T1000 (cell line): ENCODE measurements at regions not wholly inside any gene's neighbourhood (a gene's known extent, or its start where the extent isn't known, plus 50 kb on each side); places are given as distances from the start of the nearest gene placed in this dataset.

Experiments used
- DNase-seq: peaks from one replicate; lab custom pipeline; 2025; ENCODE audit warnings: mixed read lengths; lab: John Stamatoyannopoulos, UW

DNA sequence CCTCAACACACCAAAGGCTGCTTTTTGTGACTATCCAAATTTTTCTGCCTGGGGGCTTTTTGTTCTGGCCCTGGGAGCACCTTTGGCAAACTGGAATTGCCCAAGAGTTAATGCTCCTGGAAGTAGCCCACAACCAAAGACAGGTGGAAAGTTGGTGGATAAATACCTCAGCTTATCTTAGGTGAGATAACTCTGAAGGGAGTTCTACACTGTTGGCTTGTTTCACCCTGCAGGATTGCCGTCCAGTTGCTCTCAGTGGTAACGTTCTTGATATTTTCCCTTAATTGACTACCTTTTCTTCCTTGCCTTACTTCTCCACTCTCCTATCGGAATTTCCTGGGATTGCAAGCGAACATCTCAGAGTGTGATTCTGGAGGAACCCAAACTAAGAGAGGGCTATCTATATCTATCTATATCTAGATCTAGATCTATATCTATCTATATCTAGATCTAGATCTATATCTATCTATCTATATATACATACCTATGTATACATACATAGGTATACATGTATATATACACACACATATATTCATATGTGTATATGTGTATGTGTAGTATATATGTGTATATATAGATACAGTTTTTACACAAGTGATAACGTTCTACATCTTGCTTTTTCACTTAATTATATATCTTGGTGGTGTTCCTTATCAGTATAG lies 82.6 kb upstream of the DHX15 start:
- DNase-seq = no peak

GRCh38 chr4:24668956-24669355 lies 84.6 kb upstream of the DHX15 start:
- DNase-seq = no peak

GRCh38 chr4:24669751-24670150 lies 85.4 kb upstream of the DHX15 start:
- no peak for DNase-seq

- no peak for DNase-seq
Observed at GRCh38 chr4:24671849-24672248, 87.5 kb upstream of the DHX15 start.

- no peak for DNase-seq
Observed at GRCh38 chr4:24672880-24673279, 88.5 kb upstream of the DHX15 start.

- no peak for DNase-seq
Observed at GRCh38 chr4:24674279-24674678, 89.9 kb upstream of the DHX15 start.

DNA sequence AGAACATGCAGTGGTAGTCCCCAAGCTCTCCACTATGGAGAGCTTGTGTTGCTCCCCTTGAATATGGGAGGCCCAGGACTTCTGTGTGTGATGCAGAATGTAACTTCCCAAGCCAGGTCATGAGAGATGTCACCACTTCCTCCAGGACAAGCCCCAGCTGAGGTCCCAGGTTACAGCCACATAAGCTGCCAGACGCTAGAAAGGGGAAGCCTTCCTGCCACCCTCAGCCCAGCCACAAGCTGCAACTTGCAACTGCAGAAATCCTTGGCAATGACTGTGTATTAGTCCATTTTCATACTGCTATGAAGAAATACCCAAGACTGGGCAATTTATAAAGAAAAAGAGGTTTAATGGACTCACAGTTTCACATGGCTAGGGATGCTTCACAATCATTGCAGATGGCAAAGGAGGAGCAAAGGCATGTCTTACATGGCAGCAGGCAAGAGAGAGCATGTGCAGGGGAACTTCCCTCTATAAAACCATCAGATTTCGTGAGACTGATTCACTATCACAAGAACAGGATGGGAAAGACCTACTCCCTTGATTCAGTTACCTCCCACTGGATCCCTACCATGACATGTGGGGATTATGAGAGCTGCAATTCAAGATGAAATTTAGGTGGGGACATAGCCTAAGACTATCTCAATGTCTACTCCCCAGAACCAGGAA lies 91.5 kb upstream of the DHX15 start:
- no peak for DNase-seq

DNA sequence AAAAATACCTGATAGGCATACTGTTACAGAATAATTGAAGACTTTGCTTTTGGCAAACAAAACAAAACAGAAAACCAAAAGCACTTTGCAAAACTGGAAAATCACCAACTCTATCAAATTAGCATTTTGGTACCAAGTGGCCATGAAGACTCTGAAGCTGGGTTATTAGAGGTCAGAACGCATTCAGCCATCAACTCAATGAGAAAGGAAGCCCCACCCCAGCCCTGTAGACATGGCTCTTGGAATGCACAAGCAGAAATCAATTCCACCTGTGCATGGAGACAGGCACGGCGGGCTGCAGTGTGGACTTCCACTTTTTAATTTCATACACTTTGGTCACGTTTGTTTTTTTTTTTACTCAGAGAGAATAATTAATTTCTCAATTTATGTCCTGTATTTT lies 93.6 kb upstream of the DHX15 start:
- no peak for DNase-seq

- DNase-seq = no peak
Observed at GRCh38 chr4:24680746-24681448, 96.5 kb upstream of the DHX15 start.

DNA sequence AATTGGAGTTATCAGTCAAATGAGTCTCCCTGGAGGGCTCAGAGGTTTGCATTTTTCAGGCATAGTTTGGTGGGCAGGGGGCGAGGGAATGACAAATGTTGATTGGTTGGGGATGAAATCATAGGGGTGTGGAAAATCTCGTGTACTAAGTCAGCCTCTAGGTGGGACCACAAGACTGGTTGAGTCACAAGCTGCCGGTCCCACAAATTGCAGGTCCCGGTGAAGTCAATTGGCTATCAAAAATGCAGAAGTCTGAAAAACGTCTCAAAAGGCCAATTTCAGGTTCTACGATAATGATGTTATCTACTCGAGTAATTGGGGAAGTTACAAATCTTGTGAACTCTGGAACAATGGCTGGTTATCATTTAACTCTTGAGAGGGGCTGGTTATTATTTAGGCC lies 98.8 kb upstream of the DHX15 start:
- DNase-seq = no peak

GRCh38 chr4:24686866-24687692 lies 102.7 kb upstream of the DHX15 start:
- no peak for DNase-seq

- no peak for DNase-seq
Observed at GRCh38 chr4:24688453-24688852, 104.1 kb upstream of the DHX15 start.

DNA sequence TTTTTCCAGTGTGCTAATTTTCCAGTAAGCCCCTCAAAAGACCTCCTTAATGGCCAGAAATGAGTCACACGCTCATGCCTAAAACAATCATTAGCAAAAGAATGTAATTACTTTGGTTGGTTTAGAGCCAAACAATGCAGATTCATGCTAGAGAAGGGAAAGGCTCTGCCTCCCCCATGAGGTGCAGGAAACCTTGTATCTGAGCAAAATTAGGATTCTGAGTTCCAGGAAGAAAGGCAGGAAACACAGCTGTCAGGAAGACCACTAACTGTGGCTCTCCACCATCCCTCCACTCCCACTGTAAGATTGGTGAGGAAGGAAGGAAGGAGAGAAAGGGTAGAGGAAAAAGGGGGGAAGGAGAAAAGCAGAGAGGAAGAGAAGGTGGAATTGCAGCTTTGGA lies 104.9 kb upstream of the DHX15 start:
- no peak for DNase-seq

- no peak for DNase-seq
Observed at GRCh38 chr4:24690436-24690835, 104.9 kb upstream of the SOD3 start.

- no peak for DNase-seq
Observed at GRCh38 chr4:24693636-24694035, 101.7 kb upstream of the SOD3 start.

DNA sequence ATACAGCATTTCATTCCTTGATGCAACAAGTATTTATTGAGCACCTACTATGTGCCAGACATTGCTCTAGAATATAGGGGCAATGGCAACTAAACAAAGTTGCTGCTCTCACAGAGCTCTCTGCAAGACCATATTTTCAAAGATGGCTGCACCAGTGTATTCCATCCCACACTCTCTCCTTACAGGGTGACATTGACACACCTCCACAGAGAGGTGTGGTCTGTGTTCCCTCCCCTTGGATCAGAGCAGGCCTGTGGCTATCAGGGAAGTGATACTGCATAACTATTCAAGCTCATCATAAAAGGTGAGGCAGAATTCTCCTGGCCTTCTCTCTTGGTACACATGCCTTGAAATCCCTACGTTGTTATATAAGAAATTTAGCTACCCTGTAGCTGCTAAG lies 95.3 kb upstream of the SOD3 start:
- no peak for DNase-seq

DNA sequence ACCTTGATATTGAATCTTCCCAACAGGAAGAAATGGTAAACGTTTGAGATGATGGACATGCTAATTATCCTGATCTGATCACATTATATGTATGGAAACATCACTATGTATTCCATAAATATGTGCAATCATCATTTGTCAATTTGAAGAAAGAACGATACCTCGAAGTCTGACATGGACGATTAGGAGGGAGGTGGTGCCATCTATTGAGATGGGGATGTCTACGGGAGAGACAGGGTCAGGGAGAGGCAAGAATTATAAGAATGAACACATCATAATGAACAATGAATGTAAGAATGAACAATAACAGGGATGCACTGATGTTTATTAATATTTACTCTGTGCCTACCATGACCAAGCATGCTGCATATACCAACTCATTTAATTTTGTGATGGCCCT lies 93.7 kb upstream of the SOD3 start:
- DNase-seq = no peak

DNA sequence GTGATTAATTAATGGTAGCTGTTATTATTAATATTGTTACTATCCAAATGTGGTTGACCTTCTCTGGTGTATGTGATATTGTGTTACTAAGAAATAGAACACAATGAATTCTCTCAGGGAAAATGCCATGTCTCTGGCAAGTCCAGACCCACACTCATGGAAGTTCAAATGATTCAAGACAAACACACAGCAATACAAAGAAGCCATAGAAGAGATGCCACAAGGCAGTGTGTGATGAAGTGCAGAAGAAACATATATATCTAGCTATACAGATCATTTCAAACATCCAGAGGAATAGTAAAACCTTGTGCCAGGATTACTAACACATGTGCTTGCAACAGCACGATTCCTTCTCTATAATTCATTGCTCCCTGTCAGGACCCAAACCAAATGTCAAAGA lies 93.1 kb upstream of the SOD3 start:
- no peak for DNase-seq

GRCh38 chr4:24703298-24703697 lies 92.1 kb upstream of the SOD3 start:
- DNase-seq = no peak

DNA sequence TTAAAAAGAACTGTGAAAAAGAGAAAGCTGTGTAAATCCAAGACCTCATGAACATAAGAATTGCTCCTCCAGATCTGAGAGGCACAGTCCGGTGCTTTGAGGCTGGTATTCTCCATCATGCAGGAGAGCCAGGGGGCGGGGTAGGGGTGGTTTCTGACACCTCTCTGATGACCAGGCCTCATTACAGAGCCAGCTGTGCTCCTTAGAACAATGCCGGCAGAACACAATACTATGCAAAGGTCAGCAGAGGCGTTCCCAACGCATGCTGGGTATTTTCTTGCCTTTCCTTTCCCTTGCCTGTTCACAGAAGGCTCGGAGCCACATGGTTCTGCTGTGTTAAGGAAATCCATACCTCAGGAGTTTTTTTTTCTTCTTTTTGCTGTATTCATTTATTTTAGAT lies 91.2 kb upstream of the SOD3 start:
- no peak for DNase-seq

DNA sequence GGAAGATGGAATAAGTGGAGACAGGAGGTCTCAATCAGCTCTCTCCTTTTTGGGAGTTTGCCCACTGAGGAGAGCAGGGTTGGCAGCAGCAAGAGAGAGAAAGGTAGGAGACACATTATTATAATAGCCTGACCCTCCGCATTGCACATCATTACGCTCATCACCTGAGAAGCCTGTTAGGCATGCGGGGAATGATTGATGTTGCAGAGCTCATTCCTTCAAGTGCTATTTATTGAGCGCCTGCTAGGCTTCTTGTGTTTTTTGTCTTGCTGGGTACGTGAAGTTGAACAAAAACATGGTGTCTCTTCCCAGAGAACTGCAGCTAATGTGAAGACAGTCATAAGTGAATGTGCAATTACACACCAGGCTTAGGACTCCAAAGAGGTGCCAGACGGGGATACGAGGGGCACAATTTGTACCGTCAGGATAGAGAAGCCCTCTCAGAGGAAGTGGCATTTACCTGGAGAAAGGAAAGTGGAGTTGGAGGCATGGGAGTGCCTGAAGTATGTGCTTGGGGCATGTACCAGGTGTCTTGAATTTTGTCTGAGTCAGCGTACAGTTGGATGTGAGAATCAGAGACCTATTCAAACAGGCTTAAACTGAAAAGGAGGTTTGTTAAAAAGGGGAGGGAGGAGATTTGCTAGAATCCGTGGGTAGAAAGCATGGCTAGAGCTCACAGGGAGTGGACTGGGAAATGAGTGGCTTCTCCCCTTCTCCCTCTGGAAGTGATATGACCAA lies 90.2 kb upstream of the SOD3 start:
- DNase-seq = no peak

- DNase-seq = no peak
Observed at GRCh38 chr4:24713604-24714003, 81.8 kb upstream of the SOD3 start.
